GDM1 (cell line): ENCODE measurements at regions not wholly inside any gene's neighbourhood (a gene's known extent, or its start where the extent isn't known, plus 50 kb on each side); places are given as distances from the start of the nearest gene placed in this dataset.

Experiments used
- DNase-seq: peaks from one replicate; lab custom pipeline; 2025; lab: John Stamatoyannopoulos, UW

GRCh38 chr12:96134200-96134599, 60.0 kb upstream of the ELK3 start:
- no peak for DNase-seq

DNA sequence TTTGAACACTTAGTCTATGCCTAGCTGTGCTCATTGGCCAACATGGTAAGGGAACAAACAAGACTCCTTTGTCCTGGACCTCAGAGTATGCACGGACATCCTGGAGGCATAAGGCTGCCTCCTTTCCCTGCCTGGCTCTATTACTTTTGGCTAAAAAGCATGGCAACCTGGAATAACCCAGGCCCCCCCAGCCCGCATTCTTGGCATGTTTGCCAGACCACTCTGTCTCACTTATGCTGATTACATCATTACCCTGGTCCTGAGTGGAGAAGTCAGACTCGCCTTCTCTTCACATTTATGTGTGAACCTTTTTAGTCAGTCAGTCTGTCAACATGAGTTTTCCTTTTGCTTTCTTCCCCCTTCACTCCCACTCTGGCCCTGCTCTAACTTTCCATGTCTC, 58.0 kb upstream of the ELK3 start:
- no peak for DNase-seq

DNA sequence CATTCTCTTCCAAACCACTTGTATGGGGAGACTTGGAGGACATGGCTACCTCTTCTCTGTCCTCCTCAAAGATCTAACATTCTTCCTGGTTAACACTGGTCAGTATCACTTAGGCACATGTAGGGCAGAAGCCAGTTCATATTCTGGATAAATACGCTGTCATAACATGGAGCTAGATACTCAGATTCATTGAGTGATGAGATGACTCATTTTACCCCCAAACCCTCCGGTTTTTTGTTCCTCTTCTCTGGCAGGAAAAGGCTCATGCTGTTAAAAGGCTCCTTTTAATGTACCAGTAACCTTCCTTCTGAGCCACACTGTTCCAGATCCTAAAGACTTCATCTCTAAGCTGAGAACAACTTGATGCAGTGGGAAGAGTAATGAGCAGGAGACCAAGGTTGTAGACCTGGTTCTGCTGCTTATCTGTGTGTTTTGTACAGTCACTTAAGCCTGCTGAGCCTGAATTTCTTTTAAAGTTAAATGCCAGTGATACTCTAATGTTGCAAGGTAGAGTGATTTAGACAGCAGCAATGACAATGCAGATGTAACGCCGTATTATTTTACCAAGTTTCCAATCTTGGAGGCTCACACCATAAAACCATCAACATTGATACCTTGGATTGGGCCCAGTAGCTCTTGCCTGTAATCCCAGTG, 57.3 kb upstream of the ELK3 start:
- DNase-seq: peak; percentile 23

DNA sequence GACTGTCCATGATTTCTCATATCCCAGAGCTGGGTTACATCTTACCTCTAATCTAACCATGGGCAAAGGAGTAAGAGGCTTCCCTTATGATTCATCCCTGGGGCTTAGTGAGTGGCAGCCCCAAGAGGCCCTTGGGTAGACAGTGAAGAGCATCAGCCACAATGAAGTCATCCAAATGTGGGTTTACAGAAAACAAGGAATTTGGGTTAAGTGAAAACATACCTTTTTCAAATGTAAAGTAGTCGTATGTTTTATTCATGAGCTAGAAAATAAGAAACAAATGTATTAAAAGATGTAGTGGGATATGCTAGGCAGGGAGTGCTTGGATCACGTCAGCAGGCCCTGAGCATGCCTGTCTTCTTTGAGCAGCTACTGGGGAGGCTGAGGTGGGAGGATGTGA, 54.0 kb upstream of the ELK3 start:
- DNase-seq: no peak

DNA sequence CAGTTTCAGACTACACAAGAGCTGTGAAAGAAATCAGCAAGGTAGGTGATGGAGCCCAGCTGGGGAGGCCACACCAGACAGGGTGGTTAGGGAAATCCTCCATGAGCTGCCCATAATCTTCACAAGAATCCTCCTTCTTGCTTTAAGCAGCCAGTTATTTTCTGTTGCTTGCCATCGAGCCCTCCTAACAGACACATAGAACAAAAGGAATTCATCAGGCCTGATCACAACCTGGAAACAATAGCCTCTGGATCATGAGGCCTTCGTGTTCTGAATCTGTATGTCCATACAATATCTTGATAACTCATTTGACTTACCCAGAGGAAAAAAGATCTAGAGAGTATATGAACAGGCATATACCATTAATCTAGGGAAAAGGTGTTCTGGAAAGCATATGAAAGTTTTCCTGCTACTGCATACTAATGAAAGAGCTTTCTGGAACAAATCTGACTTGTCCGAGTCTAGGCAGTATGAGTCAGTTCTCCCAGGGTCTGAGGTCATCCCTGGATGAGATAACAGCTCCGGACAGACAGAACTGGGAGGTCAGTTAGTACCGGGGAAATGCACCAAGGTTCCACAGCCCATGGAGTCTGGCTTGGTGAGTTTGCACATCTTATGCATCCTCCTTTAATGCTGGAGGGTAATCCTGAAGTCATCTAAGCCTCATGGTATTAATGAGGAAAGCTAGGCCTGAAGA, 52.8 kb upstream of the ELK3 start:
- DNase-seq: no peak

DNA sequence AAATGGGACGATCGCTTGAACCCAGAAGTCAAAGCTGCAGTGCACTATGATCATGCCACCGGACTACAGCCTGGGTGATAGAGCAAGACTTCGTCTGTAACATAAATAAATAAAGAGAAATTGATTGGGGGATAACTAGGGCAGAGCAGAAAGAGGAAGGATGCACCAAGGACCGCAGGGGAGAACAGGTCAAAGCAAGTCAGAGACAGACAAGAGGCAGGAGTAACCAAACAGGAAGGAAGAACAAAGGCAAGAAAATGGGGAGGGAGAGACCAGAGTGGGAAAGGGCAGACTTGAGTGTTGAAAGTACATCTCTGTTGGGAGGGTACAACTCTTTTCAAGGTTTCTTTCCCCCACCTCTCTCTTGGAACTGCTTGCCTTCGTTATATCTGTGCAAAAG, 50.8 kb upstream of the ELK3 start:
- peak; percentile 74 for DNase-seq

DNA sequence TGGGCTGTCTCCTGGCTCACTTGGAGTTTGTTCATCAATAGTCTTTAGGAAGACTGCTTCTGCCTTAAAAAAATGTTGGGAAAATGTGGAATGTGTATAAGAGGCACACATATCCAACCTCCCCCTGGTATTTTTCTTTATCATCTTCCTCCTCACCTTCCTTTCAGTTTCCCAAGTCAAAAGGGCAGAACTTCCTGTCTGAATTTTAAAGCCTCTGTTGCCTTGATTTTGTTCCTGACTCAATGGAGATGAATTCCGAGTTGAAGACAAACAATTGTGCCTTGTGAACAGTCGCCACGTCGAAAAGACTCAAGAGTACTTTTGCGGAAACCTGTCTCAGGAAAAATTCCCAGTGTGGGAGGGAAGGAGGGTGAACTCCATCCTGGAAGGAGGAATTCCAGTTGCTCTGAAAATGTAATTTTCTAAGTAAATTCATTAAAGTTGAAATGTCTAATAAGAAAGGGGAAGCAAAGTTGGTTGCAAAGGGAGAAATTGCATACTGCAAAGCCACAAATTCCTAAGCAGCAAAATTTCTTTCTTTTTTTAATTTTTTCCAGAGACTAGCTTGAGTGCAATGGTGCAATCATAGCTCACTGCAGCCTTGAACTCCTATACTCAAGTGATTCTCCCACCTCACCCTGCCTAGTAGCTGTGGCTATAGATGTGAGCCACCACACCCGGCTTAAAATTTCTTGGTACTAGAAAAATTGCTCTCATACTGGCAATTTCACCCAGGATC, 50.2 kb upstream of the ELK3 start:
- DNase-seq: no peak
